GM12891 (cell line): ENCODE measurements at regions not wholly inside any gene's neighbourhood (a gene's known extent, or its start where the extent isn't known, plus 50 kb on each side); places are given as distances from the start of the nearest gene placed in this dataset.
A peak's percentile ranks its signal among the peaks of the same experiment; 100 is the strongest.

ENCODE experiments used
- PAX5 ChIP-seq: IDR thresholded peaks from 2 replicates; pipeline ENCODE4 v1.6.1; 2011; ENCODE audit warnings: low read length, moderate library complexity, mild to moderate bottlenecking; ENCODE audit not compliant: insufficient read depth, severe bottlenecking
- POLR2A ChIP-seq: IDR thresholded peaks from 2 replicates; pipeline ENCODE4 v1.6.1; 2011; ENCODE audit warnings: low read depth, low read length, control low read depth
- POLR2AphosphoS5 ChIP-seq: IDR thresholded peaks from 2 replicates; pipeline ENCODE4 v1.6.1; 2011; ENCODE audit warnings: low read depth, low read length, control low read depth
- POU2F2 ChIP-seq: IDR thresholded peaks from 2 replicates; pipeline ENCODE4 v1.6.1; 2011; ENCODE audit warnings: low read depth, mild to moderate bottlenecking, control low read depth, low read length, moderate library complexity
- SPI1 ChIP-seq: IDR thresholded peaks from 2 replicates; pipeline ENCODE4 v1.6.1; 2011; ENCODE audit warnings: low read depth, low read length, control low read depth

DNA sequence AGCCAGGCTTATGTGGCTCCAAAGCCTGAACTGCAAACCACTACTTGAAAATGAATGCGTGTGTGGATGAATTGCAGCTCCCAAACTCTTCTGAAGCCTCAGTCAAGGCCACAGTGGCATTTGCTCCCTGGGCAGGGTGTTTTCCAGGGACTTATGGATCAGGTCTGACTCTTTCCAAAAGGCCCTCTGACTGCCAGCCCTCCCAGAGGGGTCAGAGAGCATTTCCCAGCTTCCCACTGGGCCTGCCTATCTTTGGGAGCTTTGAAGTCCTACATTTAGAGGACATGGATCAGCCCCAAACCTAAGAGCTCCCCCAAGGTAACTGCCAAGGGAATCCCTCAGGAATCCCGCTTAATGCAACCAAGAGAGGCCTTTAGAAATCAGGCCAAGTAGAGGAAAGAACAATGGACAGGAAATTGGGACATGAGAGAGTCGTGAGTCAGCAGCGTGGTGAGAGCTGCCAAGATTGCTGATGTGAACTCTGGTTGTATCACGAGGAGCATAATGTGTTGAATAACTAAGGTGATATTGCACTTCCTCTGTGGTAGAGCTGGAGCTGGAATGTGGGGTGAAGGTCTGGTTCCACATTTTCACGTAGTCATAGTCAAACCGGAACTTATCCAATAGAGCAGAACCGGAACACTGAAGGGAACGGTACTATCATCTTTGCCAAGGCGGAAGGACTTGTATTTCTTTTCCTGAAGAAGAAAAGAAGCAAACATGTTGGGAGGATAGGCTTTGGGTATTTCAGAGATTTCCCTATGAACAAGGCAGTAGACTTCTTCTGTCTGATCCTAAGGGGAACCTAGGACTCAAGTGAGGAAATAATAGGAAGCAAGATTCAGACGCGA lies 99.4 kb upstream of the JUN start:
- TF ChIP-seq POLR2A (no peak), POLR2AphosphoS5 (no peak), SPI1 (peak; percentile 72), PAX5 (no peak), POU2F2 (no peak)
